ENCODE measurements at regions not wholly inside any gene's neighbourhood (a gene's known extent, or its start where the extent isn't known, plus 50 kb on each side); places are given as distances from the start of the nearest gene placed in this dataset.

DNA sequence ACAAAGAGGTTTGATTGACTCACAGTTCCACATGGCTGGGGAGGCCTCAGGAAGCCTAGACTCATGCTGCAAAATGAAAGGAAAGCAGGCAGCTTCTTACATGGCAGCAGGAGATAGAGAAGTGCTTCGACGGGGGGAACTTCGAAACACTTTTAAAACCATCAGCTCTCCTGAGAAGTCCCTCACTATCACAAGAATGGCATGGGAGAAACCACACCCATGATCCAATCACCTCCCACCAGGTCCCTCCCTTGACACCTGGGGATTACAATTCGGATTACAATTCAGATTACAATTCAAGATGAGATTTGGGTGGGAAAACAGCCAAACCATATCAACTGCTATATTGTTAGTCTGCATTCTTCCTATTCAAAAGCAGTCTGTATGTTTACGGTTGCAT lies 322.3 kb upstream of the ISL1 start:
- Mint-ChIP-seq H3K4me1 (ENCODE audit: low read depth) (no peaks in the 10 kb centered on the region), H3K4me3 (ENCODE audit: unreplicated experiment) (no peak overlapping the region), H3K9me3 (ENCODE audit: low read depth) (peaks cover 22% of the 10 kb centered on the region), H3K27me3 (ENCODE audit: low read depth) (no peaks in the 10 kb centered on the region), H3K36me3 (ENCODE audit: low read depth) (no peaks in the 10 kb centered on the region), H3K27ac (ENCODE audit: unreplicated experiment) (no peak overlapping the region)
- no peak for DNase-seq (ENCODE audit: low spot score)
- TF ChIP-seq, protein P1, sequence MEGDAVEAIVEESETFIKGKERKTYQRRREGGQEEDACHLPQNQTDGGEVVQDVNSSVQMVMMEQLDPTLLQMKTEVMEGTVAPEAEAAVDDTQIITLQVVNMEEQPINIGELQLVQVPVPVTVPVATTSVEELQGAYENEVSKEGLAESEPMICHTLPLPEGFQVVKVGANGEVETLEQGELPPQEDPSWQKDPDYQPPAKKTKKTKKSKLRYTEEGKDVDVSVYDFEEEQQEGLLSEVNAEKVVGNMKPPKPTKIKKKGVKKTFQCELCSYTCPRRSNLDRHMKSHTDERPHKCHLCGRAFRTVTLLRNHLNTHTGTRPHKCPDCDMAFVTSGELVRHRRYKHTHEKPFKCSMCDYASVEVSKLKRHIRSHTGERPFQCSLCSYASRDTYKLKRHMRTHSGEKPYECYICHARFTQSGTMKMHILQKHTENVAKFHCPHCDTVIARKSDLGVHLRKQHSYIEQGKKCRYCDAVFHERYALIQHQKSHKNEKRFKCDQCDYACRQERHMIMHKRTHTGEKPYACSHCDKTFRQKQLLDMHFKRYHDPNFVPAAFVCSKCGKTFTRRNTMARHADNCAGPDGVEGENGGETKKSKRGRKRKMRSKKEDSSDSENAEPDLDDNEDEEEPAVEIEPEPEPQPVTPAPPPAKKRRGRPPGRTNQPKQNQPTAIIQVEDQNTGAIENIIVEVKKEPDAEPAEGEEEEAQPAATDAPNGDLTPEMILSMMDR (IDR thresholded peaks at IDR 0.05): no peak

DNA sequence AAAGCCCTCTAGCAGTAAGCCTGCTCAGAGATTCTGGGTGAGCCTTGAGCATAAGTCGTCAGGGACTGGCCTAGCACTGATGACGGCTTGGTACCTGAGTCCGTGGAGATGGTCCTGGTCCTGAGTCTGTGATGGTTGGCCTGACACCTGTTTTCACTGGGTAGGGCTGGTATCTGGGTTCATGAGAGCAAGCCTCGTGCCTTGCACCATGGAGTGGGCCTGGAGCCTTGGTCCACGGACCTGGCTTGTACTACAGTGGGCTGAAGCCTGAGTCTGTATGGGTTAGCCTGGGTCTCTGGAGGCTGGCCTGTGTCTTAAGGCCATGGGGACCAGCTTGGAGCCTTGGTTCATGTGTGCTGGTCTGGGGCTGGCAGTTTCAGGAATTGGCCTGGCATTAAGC lies 310.3 kb upstream of the ISL1 start:
- Mint-ChIP-seq H3K27me3 (ENCODE audit: low read depth) (no peaks in the 10 kb centered on the region), H3K4me3 (ENCODE audit: unreplicated experiment) (no peak overlapping the region), H3K4me1 (ENCODE audit: low read depth) (no peaks in the 10 kb centered on the region), H3K9me3 (ENCODE audit: low read depth) (peaks cover 26% of the 10 kb centered on the region), H3K36me3 (ENCODE audit: low read depth) (no peaks in the 10 kb centered on the region), H3K27ac (ENCODE audit: unreplicated experiment) (no peak overlapping the region)
- TF ChIP-seq, protein P1 (IDR thresholded peaks at IDR 0.05): no peak
- DNase-seq (ENCODE audit: low spot score): no peak

DNA sequence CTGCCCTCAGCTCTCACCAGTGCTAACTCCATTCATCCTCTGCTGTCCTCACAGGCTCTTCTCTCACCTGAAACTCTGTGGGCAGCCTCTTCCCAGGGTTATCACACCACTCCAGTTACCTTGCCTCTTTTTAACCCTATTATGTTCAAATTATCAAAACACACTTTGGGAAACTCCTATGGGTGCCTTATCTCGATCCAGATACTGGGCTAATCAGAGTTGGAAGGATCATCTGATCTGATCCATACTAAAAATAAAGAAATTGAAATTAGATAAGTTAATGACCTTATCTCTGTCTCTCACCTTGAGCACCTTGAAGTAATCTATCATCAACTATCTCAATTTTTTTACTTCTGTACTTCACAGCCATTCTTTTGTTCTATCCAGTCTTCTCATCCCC lies 300.5 kb upstream of the ISL1 start:
- no peak overlapping the region for H3K27ac Mint-ChIP-seq (ENCODE audit: unreplicated experiment)
- no peaks in the 10 kb centered on the region for H3K4me1 Mint-ChIP-seq (ENCODE audit: low read depth)
- no peaks in the 10 kb centered on the region for H3K9me3 Mint-ChIP-seq (ENCODE audit: low read depth)
- TF ChIP-seq, protein P1 (IDR thresholded peaks at IDR 0.05): no peak
- no peak overlapping the region for H3K4me3 Mint-ChIP-seq (ENCODE audit: unreplicated experiment)
- no peak for DNase-seq (ENCODE audit: low spot score)
- no peaks in the 10 kb centered on the region for H3K27me3 Mint-ChIP-seq (ENCODE audit: low read depth)
- no peaks in the 10 kb centered on the region for H3K36me3 Mint-ChIP-seq (ENCODE audit: low read depth)

DNA sequence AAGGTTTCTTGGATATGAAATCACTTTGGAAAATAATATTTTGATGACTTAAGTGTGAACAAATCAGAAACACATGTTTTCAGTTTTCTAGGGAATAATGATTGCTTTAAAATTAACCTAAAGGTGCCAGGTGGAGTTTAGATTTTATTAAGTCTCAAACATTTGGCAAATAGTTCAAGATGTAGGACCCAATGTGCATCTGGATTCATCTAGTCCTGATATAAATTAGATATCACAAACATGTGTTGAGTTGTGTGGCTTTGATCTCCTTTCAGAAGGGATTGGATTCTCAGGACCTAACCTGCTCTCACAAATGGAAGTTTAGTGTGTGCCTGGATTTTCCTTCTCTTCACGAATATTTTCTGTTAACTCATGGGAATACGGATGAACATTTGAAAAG lies 291.4 kb upstream of the ISL1 start:
- no peak overlapping the region for H3K27ac Mint-ChIP-seq (ENCODE audit: unreplicated experiment)
- no peaks in the 10 kb centered on the region for H3K9me3 Mint-ChIP-seq (ENCODE audit: low read depth)
- TF ChIP-seq, protein P1 (IDR thresholded peaks at IDR 0.05): no peak
- H3K4me1 Mint-ChIP-seq (ENCODE audit: low read depth): no peaks in the 10 kb centered on the region
- H3K36me3 Mint-ChIP-seq (ENCODE audit: low read depth): no peaks in the 10 kb centered on the region
- no peak for DNase-seq (ENCODE audit: low spot score)
- no peak overlapping the region for H3K4me3 Mint-ChIP-seq (ENCODE audit: unreplicated experiment)
- peaks cover 9% of the 10 kb centered on the region for H3K27me3 Mint-ChIP-seq (ENCODE audit: low read depth)

DNA sequence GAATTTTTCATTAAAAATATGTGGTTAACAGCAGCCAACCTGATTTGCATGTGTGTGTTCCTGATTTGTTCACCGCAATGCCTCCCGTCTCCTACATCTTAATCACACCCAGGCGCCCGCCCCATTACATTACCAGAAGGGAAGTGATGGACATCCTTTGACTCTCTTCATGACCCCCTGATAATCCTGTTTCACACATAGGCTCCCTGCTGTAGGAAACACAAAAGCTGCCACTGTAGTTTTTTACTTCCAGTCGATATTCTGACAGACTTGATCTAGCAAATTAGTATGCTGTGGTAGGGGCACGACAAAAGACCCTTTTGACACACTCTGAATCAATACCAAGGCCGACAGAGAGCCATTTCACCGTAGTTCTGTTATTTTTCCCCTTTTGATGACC lies 287.8 kb upstream of the ISL1 start:
- H3K27ac Mint-ChIP-seq (ENCODE audit: unreplicated experiment): no peak overlapping the region
- H3K4me1 Mint-ChIP-seq (ENCODE audit: low read depth): no peaks in the 10 kb centered on the region
- no peak for DNase-seq (ENCODE audit: low spot score)
- H3K36me3 Mint-ChIP-seq (ENCODE audit: low read depth): no peaks in the 10 kb centered on the region
- H3K4me3 Mint-ChIP-seq (ENCODE audit: unreplicated experiment): no peak overlapping the region
- peaks cover 9% of the 10 kb centered on the region for H3K27me3 Mint-ChIP-seq (ENCODE audit: low read depth)
- TF ChIP-seq, protein P1 (IDR thresholded peaks at IDR 0.05): no peak
- H3K9me3 Mint-ChIP-seq (ENCODE audit: low read depth): peaks cover 2% of the 10 kb centered on the region
